ENCODE measurements at regions not wholly inside any gene's neighbourhood (a gene's known extent, or its start where the extent isn't known, plus 50 kb on each side); places are given as distances from the start of the nearest gene placed in this dataset.

GRCh38 chr7:113460067-113460466, 341.7 kb upstream of the SMIM30 start:
- no peak for DNase-seq (ENCODE audit: low spot score)

DNA sequence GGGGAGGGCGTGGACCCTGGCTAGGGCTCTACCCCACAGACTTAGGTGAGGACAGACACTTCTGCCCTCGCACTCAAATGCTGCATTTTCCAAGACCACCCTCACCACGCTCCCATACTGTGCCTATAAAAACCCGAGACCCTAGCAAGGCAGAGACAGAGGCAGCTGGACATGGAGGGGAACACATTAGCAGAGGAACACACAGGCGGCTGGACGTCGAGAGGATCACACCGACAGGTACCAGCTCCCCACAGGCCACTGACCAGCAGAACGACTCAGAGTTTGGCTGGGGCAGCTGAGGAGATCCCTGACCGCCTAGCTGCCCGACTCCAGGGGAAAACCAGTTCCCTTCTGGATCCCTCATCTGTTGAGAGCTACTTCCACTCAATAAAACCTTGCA, 338.2 kb upstream of the SMIM30 start:
- no peak for DNase-seq (ENCODE audit: low spot score)

- no peak for DNase-seq (ENCODE audit: low spot score)
Observed at GRCh38 chr7:113454597-113455169, 336.3 kb upstream of the SMIM30 start.

GRCh38 chr7:113452245-113452644, 333.9 kb upstream of the SMIM30 start:
- DNase-seq (ENCODE audit: low spot score): no peak

GRCh38 chr7:113446791-113447190, 328.4 kb upstream of the SMIM30 start:
- DNase-seq (ENCODE audit: low spot score): no peak

- no peak for DNase-seq (ENCODE audit: low spot score)
Observed at GRCh38 chr7:113446391-113446790, 328.0 kb upstream of the SMIM30 start.

- no peak for DNase-seq (ENCODE audit: low spot score)
Observed at GRCh38 chr7:113444261-113444660, 325.9 kb upstream of the SMIM30 start.

DNA sequence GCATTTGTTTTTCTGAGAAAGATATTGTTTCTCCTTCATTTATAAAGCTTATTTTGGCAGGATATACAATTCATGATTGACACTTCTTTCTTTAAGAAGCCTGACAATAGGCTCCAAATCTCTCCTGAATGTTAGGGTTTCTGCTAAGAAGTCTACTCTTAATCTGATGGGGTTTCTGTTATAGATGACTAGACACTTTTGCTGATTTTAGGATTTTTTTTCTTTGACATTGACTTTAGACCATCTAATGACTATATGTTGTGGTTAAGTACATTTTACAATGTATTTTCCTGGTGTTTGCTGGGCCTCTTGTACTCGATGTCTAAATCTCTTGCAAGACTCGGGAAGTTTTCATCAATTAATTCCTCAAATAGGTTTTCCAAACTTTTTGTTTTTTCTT, 321.8 kb upstream of the SMIM30 start:
- no peak for DNase-seq (ENCODE audit: low spot score)

- DNase-seq (ENCODE audit: low spot score): no peak
Observed at GRCh38 chr7:113431406-113431805, 313.1 kb upstream of the SMIM30 start.

GRCh38 chr7:113424185-113424817, 305.9 kb upstream of the SMIM30 start:
- no peak for DNase-seq (ENCODE audit: low spot score)

DNA sequence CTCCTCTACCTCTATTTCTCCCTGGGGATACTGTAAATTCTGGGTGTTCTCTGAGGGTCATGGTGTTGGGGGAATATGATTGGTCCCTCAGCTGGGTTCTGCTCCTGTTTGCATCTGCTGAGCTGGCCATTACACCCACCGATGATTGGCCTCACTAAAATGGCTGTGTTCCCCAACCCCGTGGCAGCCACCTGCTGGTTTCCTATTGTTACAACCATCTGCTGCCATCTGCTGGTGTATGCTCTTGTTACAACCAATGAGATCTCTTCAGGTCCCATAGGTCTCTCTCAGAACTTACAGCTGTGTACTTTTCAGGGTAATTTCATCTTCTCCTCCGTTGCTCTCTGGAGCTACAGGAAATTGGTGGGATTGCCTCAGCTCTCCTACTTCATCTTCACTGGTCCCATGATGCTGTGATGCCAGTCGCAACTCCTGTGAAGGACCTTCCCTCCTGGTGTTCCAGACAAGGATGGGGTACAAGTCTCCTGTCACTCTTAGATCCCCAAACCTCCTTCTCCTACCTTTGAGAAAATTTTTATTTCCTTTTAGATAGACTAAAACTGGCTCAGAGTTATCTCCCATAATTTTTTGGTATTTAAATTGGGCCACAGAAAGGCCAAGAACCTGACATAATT, 303.5 kb upstream of the SMIM30 start:
- DNase-seq (ENCODE audit: low spot score): peak; percentile 85

GRCh38 chr7:113414401-113415035, 296.2 kb upstream of the SMIM30 start:
- DNase-seq (ENCODE audit: low spot score): no peak

GRCh38 chr7:113412410-113412809, 294.1 kb upstream of the SMIM30 start:
- no peak for DNase-seq (ENCODE audit: low spot score)

- no peak for DNase-seq (ENCODE audit: low spot score)
Observed at GRCh38 chr7:113410796-113411195, 292.4 kb upstream of the SMIM30 start.

GRCh38 chr7:113408999-113409398, 290.6 kb upstream of the SMIM30 start:
- DNase-seq (ENCODE audit: low spot score): peak; percentile 21

DNA sequence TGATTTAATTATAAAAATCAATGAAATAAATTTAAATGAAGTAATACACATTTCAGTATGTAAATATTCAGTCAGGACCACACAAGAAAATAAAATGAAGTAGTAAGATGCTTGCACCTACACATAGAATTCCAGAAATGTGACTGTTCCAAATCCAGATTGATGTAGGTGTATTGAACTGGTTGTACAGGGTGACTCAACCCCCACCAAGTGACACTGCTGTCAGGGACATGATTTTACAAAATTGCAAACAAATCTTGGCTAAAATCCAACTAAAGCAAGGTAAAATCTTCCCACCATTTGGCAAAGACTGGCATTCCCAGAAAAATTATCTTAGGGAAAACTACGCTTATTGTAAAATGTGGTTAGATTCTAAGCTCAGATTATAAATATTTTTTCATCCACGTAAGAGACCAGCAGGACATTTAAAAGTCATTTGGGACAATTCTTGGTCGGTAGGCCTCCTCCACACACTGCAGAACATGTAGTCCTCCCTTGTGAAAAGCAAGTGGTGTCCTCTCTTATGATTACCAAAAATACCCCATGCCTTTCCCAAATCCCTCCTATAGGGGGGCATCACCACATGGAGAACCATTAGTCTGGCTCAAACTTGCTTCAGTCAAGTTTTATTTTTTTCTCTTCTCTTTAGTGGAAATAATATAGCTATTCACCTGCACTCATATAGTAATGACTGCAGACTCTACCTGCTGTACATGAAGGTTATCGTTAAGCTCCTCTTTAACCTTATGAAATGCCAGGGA, 287.1 kb upstream of the SMIM30 start:
- DNase-seq (ENCODE audit: low spot score): no peak

DNA sequence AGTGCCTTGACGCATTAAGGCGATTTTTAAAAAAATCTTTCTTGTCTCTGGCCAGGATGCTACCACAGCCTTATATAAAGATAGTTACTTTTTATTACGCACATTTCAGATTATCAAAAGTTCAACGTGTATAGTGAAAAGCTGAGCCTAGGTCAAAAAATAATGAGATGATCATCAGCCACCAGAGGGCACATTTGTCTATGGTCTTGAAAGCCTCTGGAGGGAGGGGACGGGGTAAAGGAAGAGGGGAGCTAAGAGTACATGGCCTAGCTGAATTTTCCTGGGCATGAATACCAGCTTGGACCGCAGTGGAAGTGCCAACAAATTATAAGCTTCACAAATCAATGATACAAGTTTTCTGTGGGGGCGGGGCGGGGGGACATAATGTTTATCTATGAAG, 285.9 kb upstream of the SMIM30 start:
- DNase-seq (ENCODE audit: low spot score): no peak

DNA sequence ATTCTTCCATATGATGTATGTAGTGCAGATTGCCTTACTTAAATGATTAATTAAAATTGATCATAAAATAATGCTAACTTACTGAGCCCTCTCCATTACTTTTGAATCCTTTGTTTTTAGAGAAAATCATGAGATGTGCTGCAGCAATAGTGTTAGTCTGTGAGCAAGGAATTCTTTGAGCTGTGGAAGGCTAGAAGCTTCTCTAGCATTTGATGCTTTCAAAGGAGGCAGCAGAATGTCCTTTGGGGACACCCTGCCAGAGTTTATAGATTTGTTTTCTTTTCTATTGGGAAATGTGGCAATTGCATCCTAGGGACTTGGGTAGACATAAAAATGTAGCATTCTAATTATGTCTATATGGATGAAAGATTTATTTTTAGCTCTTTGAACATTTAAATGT, 284.1 kb upstream of the SMIM30 start:
- DNase-seq (ENCODE audit: low spot score): no peak

GRCh38 chr7:113402005-113402404, 283.7 kb upstream of the SMIM30 start:
- DNase-seq (ENCODE audit: low spot score): no peak

DNA sequence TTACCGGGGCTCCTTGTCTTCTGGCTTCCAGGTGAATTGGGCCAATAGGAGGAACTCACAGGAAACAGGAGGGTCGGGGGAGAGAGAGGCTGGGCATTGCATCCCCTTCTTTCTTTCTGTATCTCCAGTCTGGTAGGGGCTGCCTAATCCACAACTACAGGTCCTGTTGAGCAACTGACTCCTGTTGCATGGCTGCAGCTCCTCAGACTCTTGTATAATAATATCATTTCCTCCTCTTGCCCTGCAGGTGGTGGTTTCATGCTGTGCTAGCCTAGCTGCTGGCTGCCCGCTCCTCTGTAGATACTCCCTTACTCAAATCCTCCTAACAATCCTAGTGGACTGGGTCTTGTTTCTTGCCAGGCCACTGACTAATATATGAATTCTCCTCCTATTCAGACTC, 276.5 kb upstream of the SMIM30 start:
- DNase-seq (ENCODE audit: low spot score): no peak

DNA sequence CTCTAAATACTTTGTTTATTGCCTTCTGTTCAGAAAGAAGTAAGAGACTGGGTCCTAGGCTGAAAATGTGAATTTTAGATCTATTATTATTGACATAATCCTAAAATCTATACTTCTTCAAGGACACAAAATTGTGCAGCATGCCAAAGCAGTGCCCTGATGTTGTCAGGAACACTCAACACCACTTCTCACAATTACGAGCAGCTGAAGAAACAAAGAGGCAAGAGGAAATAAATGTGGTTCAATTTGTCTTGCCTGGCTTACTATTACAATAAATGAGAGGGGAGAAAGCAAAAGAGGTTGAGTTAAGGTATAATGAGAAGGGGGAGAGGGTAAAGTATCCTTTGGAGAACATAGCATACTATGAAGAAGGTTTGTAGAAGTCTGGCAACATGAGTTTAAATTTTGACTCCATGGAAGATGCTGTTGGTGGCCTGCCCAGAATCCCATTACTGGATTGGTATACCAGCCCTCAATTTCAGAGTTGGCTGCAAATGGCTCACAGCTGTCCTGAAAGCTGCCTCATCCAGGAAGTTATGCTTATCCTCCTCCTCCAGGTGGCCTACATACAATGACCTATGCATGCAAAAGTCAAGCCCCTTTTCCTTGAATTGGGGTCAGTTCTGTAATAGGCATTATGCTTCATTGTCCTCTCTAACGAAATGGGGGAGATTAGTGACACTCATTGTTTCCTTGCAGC, 274.6 kb upstream of the SMIM30 start:
- DNase-seq (ENCODE audit: low spot score): no peak

- no peak for DNase-seq (ENCODE audit: low spot score)
Observed at GRCh38 chr7:113392421-113392820, 274.1 kb upstream of the SMIM30 start.
